A172 (cell line): ENCODE measurements at regions not wholly inside any gene's neighbourhood (a gene's known extent, or its start where the extent isn't known, plus 50 kb on each side); places are given as distances from the start of the nearest gene placed in this dataset.
"Not testable (repeated sequence)": the region's sequence is repeated elsewhere in the genome, so short reads cannot be mapped to it uniquely, and the experiment has no call there.

Experiments used
- DNase-seq: peaks from one replicate; pipeline ENCODE4 v3.0.0-alpha.2; 2015; ENCODE audit warnings: low spot score

GRCh38 chrX:36650622-36651021 lies 357.5 kb upstream of the FAM47C start:
- no peak for DNase-seq

GRCh38 chrX:36683507-36683906 lies 324.7 kb upstream of the FAM47C start:
- no peak for DNase-seq

GRCh38 chrX:36684053-36684452 lies 324.1 kb upstream of the FAM47C start:
- no peak for DNase-seq

- no peak for DNase-seq
Measured at GRCh38 chrX:36721990-36722389, 286.2 kb upstream of the FAM47C start.

- DNase-seq = no peak
Measured at GRCh38 chrX:36753602-36754001, 254.6 kb upstream of the FAM47C start.

- no peak for DNase-seq
Measured at GRCh38 chrX:36787752-36788151, 220.4 kb upstream of the FAM47C start.

- DNase-seq = no peak
Measured at GRCh38 chrX:36803151-36803550, 205.0 kb upstream of the FAM47C start.

GRCh38 chrX:36804066-36804465 lies 204.1 kb upstream of the FAM47C start:
- DNase-seq = no peak

- no peak for DNase-seq
Measured at GRCh38 chrX:36844857-36845256, 163.3 kb upstream of the FAM47C start.

GRCh38 chrX:36847496-36847895 lies 160.7 kb upstream of the FAM47C start:
- no peak for DNase-seq

- DNase-seq = no peak
Measured at GRCh38 chrX:36849407-36849806, 158.8 kb upstream of the FAM47C start.

- DNase-seq = no peak
Measured at GRCh38 chrX:36856849-36857248, 151.3 kb upstream of the FAM47C start.

GRCh38 chrX:36859231-36859630 lies 148.9 kb upstream of the FAM47C start:
- no peak for DNase-seq

GRCh38 chrX:36861601-36862000 lies 146.6 kb upstream of the FAM47C start:
- DNase-seq = no peak

GRCh38 chrX:36867143-36867542 lies 141.0 kb upstream of the FAM47C start:
- peak; percentile 30 for DNase-seq

- no peak for DNase-seq
Measured at GRCh38 chrX:36868592-36868991, 139.6 kb upstream of the FAM47C start.

- no peak for DNase-seq
Measured at GRCh38 chrX:36869457-36869856, 138.7 kb upstream of the FAM47C start.

- no peak for DNase-seq
Measured at GRCh38 chrX:36897690-36898089, 110.5 kb upstream of the FAM47C start.

GRCh38 chrX:36898301-36898700 lies 109.9 kb upstream of the FAM47C start:
- peak; percentile 4 for DNase-seq

- DNase-seq = not testable (repeated sequence)
Measured at GRCh38 chrX:36904561-36904960, 103.6 kb upstream of the FAM47C start.

GRCh38 chrX:36908801-36909675 lies 99.1 kb upstream of the FAM47C start:
- DNase-seq = peak; percentile 16

GRCh38 chrX:36909676-36910030 lies 98.5 kb upstream of the FAM47C start:
- DNase-seq = peak; percentile 2

- DNase-seq = no peak
Measured at GRCh38 chrX:36913551-36913950, 94.6 kb upstream of the FAM47C start.

- no peak for DNase-seq
Measured at GRCh38 chrX:36916941-36917340, 91.2 kb upstream of the FAM47C start.
